GM12878 (cell line): ENCODE measurements at regions not wholly inside any gene's neighbourhood (a gene's known extent, or its start where the extent isn't known, plus 50 kb on each side); places are given as distances from the start of the nearest gene placed in this dataset.

Source experiments
- ATAC-seq: fragments of 200-7000 bp; cut with Tn5 transposase; 3 replicates; pipeline ENCODE4 v1.9.1; 2020; ENCODE audit warnings: mild to moderate bottlenecking, moderate library complexity
- BruUV-seq: library from RNA; stranded (reverse); fragments of 400-500 nt; replicated peaks from 2 replicates; lab custom pipeline; 2021; lab: Mats Ljungman, UMichigan
- CTCF ChIA-PET: fragments of 300-600 bp; sonication (Branson Sonifier 250); formaldehyde crosslinking; extraction: SDS; loops from one replicate; lab custom pipeline; 2021; ENCODE audit warnings: inconsistent platforms; lab: Yijun Ruan, JAX
- POLR2A ChIA-PET: fragments of 350-600 bp; formaldehyde crosslinking; extraction: SDS; loops from one replicate; lab custom pipeline; 2021; ENCODE audit warnings: inconsistent platforms; lab: Charles Lee
- RAD21 ChIA-PET: fragments of 300-600 bp; sonication (Branson Sonifier 250); formaldehyde crosslinking; loops from one replicate; lab custom pipeline; 2023; ENCODE audit warnings: antibody characterized with exemption; ENCODE audit not compliant: unreplicated experiment; lab: Charles Lee
- SMC1A ChIA-PET: fragments of 300-600 bp; sonication (Branson Sonifier 250); formaldehyde crosslinking; loops from one replicate; lab custom pipeline; 2023; ENCODE audit not compliant: unreplicated experiment, uncharacterized antibody; lab: Charles Lee
- DNase-seq: peaks from one replicate; pipeline ENCODE4 v3.0.0-alpha.2; 2011; ENCODE audit warnings: low read depth, low spot score
- FAIRE-seq: peaks from 3 replicates; lab custom pipeline; 2011; peaks lifted over from hg19 to GRCh38; lab: Jason Lieb, UNC
- H2AFZ ChIP-seq: 2 replicates; pipeline ENCODE4 v1.6.0; 2011; ENCODE audit warnings: low read depth, low read length, control low read depth; ENCODE audit not compliant: control insufficient read depth
- H3K27ac ChIP-seq: 2 replicates; pipeline ENCODE4 v1.5.1; 2011; ENCODE audit warnings: control low read depth; ENCODE audit not compliant: control insufficient read depth, insufficient read depth
- H3K27me3 ChIP-seq, 2 experiments: replicated peaks in 1 of 2; 2 replicates each; pipeline versions ENCODE4 v1.6.0 to v1.6.1; 2011; ENCODE audit warnings: low read length in 1 of 2; ENCODE audit not compliant: control insufficient read depth in 2 of 2, insufficient read depth in 2 of 2
- H3K36me3 ChIP-seq, 2 experiments: 2 replicates each; pipeline ENCODE4 v1.5.1; 2011; ENCODE audit warnings: low read length in 1 of 2; ENCODE audit not compliant: control insufficient read depth in 2 of 2, insufficient read depth in 2 of 2
- H3K4me1 ChIP-seq: 2 replicates; pipeline ENCODE4 v1.6.1; 2011; ENCODE audit warnings: mild to moderate bottlenecking, low read length, moderate library complexity, mixed read lengths; ENCODE audit not compliant: control insufficient read depth, insufficient read depth
- H3K4me2 ChIP-seq: 2 replicates; pipeline ENCODE4 v1.6.0; 2011; ENCODE audit warnings: control low read depth; ENCODE audit not compliant: control insufficient read depth, insufficient read depth
- H3K4me3 ChIP-seq: fragments of 200-600 bp; sonication (generic); 2 replicates; pipeline ENCODE4 v1.5.1; 2016
- H3K79me2 ChIP-seq: 2 replicates; pipeline ENCODE4 v1.6.0; 2011; ENCODE audit warnings: low read length; ENCODE audit not compliant: control insufficient read depth, insufficient read depth
- H3K9ac ChIP-seq: 2 replicates; pipeline ENCODE4 v1.8.0; 2011; ENCODE audit warnings: low read length, control low read depth, mixed read lengths; ENCODE audit not compliant: control insufficient read depth, insufficient read depth
- H3K9me3 ChIP-seq: replicated peaks from 3 replicates; pipeline ENCODE4 v1.5.1; 2011; ENCODE audit warnings: mild to moderate bottlenecking, low read length; ENCODE audit not compliant: control insufficient read depth, insufficient read depth
- H4K20me1 ChIP-seq: 2 replicates; pipeline ENCODE4 v1.6.0; 2011; ENCODE audit not compliant: control insufficient read depth, insufficient read depth
- CHD2 ChIP-seq: IDR thresholded peaks from 2 replicates; pipeline ENCODE4 v1.6.1; 2011; ENCODE audit warnings: low read depth, low read length, improper control_type of control experiment, borderline replicate concordance
- ETV6 ChIP-seq, 2 experiments: fragments of 450-650 bp in 1 of 2; IDR thresholded peaks in 1 of 2; conservative IDR thresholded peaks in 1 of 2; 2 replicates each; pipeline ENCODE4 v1.6.1; 2014; ENCODE audit warnings: antibody characterized with exemption in 1 of 2, borderline replicate concordance in 1 of 2, low read depth in 1 of 2, mild to moderate bottlenecking in 1 of 2, moderate library complexity in 1 of 2
- IRF4 ChIP-seq: IDR thresholded peaks from 2 replicates; pipeline ENCODE4 v1.6.1; 2011; ENCODE audit warnings: low read depth, low read length
- IRF5 ChIP-seq: fragments of 450-650 bp; IDR thresholded peaks from 2 replicates; pipeline ENCODE4 v1.6.1; 2017; ENCODE audit warnings: borderline replicate concordance
- JUND ChIP-seq: IDR thresholded peaks from 2 replicates; pipeline ENCODE4 v1.6.1; 2012; ENCODE audit warnings: low read depth, mild to moderate bottlenecking, low read length, improper control_type of control experiment, moderate library complexity
- RAD51 ChIP-seq: fragments of 450-650 bp; IDR thresholded peaks from 2 replicates; pipeline ENCODE4 v1.6.1; 2016; ENCODE audit warnings: moderate library complexity, mild to moderate bottlenecking, inconsistent platforms
- RELA ChIP-seq: fragments of 450-650 bp; IDR thresholded peaks from 2 replicates; pipeline ENCODE4 v1.8.0; 2014; ENCODE audit warnings: borderline replicate concordance; ENCODE audit not compliant: partially characterized antibody
- RFX5 ChIP-seq: IDR thresholded peaks from 2 replicates; pipeline ENCODE4 v1.6.1; 2011; ENCODE audit warnings: low read depth, low read length, improper control_type of control experiment
- RUNX3 ChIP-seq: IDR thresholded peaks from 2 replicates; pipeline ENCODE4 v1.6.1; 2012; ENCODE audit warnings: low read length, inconsistent platforms
- STAT3 ChIP-seq: IDR thresholded peaks from 2 replicates; pipeline ENCODE4 v1.6.1; 2011; ENCODE audit warnings: low read depth, low read length, improper control_type of control experiment
- ZBTB4 ChIP-seq: fragments of 450-650 bp; formaldehyde crosslinking; IDR thresholded peaks from 2 replicates; pipeline ENCODE4 v1.4.0; 2022; ENCODE audit warnings: mild to moderate bottlenecking, moderate library complexity
- ZNF384 ChIP-seq: IDR thresholded peaks from 2 replicates; pipeline ENCODE4 v1.6.1; 2012; ENCODE audit warnings: low read depth, mild to moderate bottlenecking, low read length, improper control_type of control experiment, borderline replicate concordance
- WGBS: methylation state at CpG from one replicate; pipeline ENCODE4 v1.1.6; 2016; ENCODE audit warnings: low lambda C conversion rate; ENCODE audit not compliant: insufficient replicate concordance, insufficient coverage; ENCODE audit errors: missing lambda C conversion rate; 5-methylcytosine and 5-hydroxymethylcytosine counted together
- in situ Hi-C: fragments of 300-500 bp; cut with MboI; formaldehyde crosslinking; loops from 9 replicates; pipeline ENCODE4 v1.14.3; 2018; ENCODE audit warnings: mixed read lengths
- intact Hi-C: fragments of 100-400 bp; cut with micrococcal nuclease; formaldehyde crosslinking; loops from one replicate; pipeline ENCODE4 v1.14.2; 2022; ENCODE audit not compliant: unreplicated experiment

GRCh38 chr5:105530716-105531261, 1968.2 kb upstream of the NUDT12 start:
- ChIA-PET POLR2A (no interaction called here), RAD21 (no interaction called here), SMC1A (no interaction called here), CTCF (no interaction called here)
- intact Hi-C loops: no loop called here
- Histone ChIP-seq H3K9ac (no peak overlapping the region), H3K79me2 (no peaks in the 10 kb centered on the region), H3K36me3 (no peaks in the 10 kb centered on the region), H3K9me3 (no peaks in the 10 kb centered on the region), H3K4me1 (no peaks in the 10 kb centered on the region), H2AFZ (no peak overlapping the region), H3K27me3 (no peaks in the 10 kb centered on the region), H3K4me2 (no peak overlapping the region), H3K27ac (no peak overlapping the region), H3K4me3 (no peak overlapping the region), H4K20me1 (no peaks in the 10 kb centered on the region)
- FAIRE-seq: no peak
- WGBS: 3% methylated on average over 3 of the region's 3 CpGs
- no peak for ATAC-seq
- no peak for DNase-seq
- no TSS peak for BruUV-seq
- in situ Hi-C loops: no loop called here
- TF ChIP-seq IRF5 (no peak), RAD51 (no peak), ETV6 (conservative IDR thresholded peaks at IDR 0.05 in 1 of 2, IDR thresholded peaks at IDR 0.05 in 1 of 2; ENCODE audit: borderline replicate concordance in 1 of 2, low read depth in 1 of 2) (no peak), RFX5 (no peak), RUNX3 (no peak), IRF4 (no peak)

GRCh38 chr5:105529851-105530250, 1967.3 kb upstream of the NUDT12 start:
- Histone ChIP-seq H3K4me1 (no peaks in the 10 kb centered on the region), H3K79me2 (no peaks in the 10 kb centered on the region), H3K27me3 (no peaks in the 10 kb centered on the region), H3K4me3 (no peak overlapping the region), H3K36me3 (no peaks in the 10 kb centered on the region), H4K20me1 (no peaks in the 10 kb centered on the region), H3K4me2 (no peak overlapping the region), H3K9me3 (no peaks in the 10 kb centered on the region), H3K9ac (no peak overlapping the region), H3K27ac (no peak overlapping the region), H2AFZ (no peak overlapping the region)
- intact Hi-C loops (no loop called here), in situ Hi-C loops (no loop called here)
- no peak for DNase-seq
- CTCF ChIA-PET: no interaction called here
- ATAC-seq: no peak
- 0% methylated on average over 5 of the region's 5 CpGs for WGBS
- BruUV-seq: no TSS peak
- SMC1A ChIA-PET: no interaction called here
- POLR2A ChIA-PET: no interaction called here
- no peak for FAIRE-seq
- RAD21 ChIA-PET: no interaction called here
- TF ChIP-seq RELA (no peak), STAT3 (no peak), CHD2 (no peak), IRF5 (no peak), ZNF384 (no peak), ZBTB4 (CRISPR knock-in tag) (no peak), JUND (no peak), RAD51 (no peak)
